Glutamatergic neuron (in vitro differentiated cells): ENCODE measurements at regions not wholly inside any gene's neighbourhood (a gene's known extent, or its start where the extent isn't known, plus 50 kb on each side); places are given as distances from the start of the nearest gene placed in this dataset.

Source experiments
- DNase-seq: peaks from one replicate; pipeline ENCODE4 v3.0.0; 2022
- H3K27ac Mint-ChIP-seq: one replicate; pipeline ENCODE4 v1.8.0; 2020; ENCODE audit warnings: mild to moderate bottlenecking, mixed read lengths, inconsistent platforms; ENCODE audit not compliant: unreplicated experiment
- H3K27me3 Mint-ChIP-seq: one replicate; pipeline ENCODE4 v1.8.0; 2020; ENCODE audit warnings: mild to moderate bottlenecking, moderate library complexity, mixed read lengths, inconsistent platforms; ENCODE audit not compliant: unreplicated experiment
- H3K36me3 Mint-ChIP-seq: one replicate; pipeline ENCODE4 v1.8.0; 2020; ENCODE audit warnings: mild to moderate bottlenecking, mixed read lengths, inconsistent platforms; ENCODE audit not compliant: unreplicated experiment
- H3K4me1 Mint-ChIP-seq: one replicate; pipeline ENCODE4 v1.8.0; 2020; ENCODE audit warnings: mild to moderate bottlenecking, low read depth, mixed read lengths, inconsistent platforms; ENCODE audit not compliant: unreplicated experiment
- H3K4me3 Mint-ChIP-seq: one replicate; pipeline ENCODE4 v1.8.0; 2020; ENCODE audit warnings: mild to moderate bottlenecking, mixed read lengths, inconsistent platforms; ENCODE audit not compliant: unreplicated experiment
- H3K9me3 Mint-ChIP-seq: one replicate; pipeline ENCODE4 v1.8.0; 2020; ENCODE audit warnings: mild to moderate bottlenecking, moderate library complexity, mixed read lengths, inconsistent platforms; ENCODE audit not compliant: unreplicated experiment
- CTCF ChIP-seq: fragments of 200-600 bp; sonication (generic); IDR thresholded peaks from one replicate; pipeline ENCODE4 v1.5.0; 2021; ENCODE audit not compliant: partially characterized antibody, unreplicated experiment

- H3K27ac Mint-ChIP-seq, result no peak overlapping the region
- no peaks in the 10 kb centered on the region for H3K9me3 Mint-ChIP-seq
- H3K4me3 Mint-ChIP-seq, result no peak overlapping the region
- peaks cover 2% of the 10 kb centered on the region for H3K4me1 Mint-ChIP-seq
- H3K36me3 Mint-ChIP-seq, result no peaks in the 10 kb centered on the region
- no peak for TF ChIP-seq CTCF
- no peak for DNase-seq
- no peaks in the 10 kb centered on the region for H3K27me3 Mint-ChIP-seq
Observed at GRCh38 chr5:145178641-145179523, 656.3 kb downstream of the PRELID2 start.

GRCh38 chr5:145176041-145176440, 659.1 kb downstream of the PRELID2 start:
- Mint-ChIP-seq H3K4me3 (no peak overlapping the region), H3K4me1 (peaks cover 2% of the 10 kb centered on the region), H3K9me3 (no peaks in the 10 kb centered on the region)

GRCh38 chr5:145166110-145166509, 669.0 kb downstream of the PRELID2 start:
- Mint-ChIP-seq H3K36me3 (no peaks in the 10 kb centered on the region), H3K4me3 (no peak overlapping the region), H3K9me3 (no peaks in the 10 kb centered on the region), H3K27ac (no peak overlapping the region), H3K27me3 (no peaks in the 10 kb centered on the region), H3K4me1 (no peaks in the 10 kb centered on the region)
- no peak for TF ChIP-seq CTCF
- DNase-seq, result no peak

More at GRCh38 chr5:145176041-145176440, 659.1 kb downstream of the PRELID2 start:
- H3K27ac Mint-ChIP-seq, result no peak overlapping the region
- no peaks in the 10 kb centered on the region for H3K36me3 Mint-ChIP-seq
- no peak for DNase-seq
- no peaks in the 10 kb centered on the region for H3K27me3 Mint-ChIP-seq
- TF ChIP-seq CTCF, result no peak

GRCh38 chr5:145163876-145164275, 671.3 kb downstream of the PRELID2 start:
- Mint-ChIP-seq H3K27ac (no peak overlapping the region), H3K27me3 (no peaks in the 10 kb centered on the region), H3K36me3 (no peaks in the 10 kb centered on the region), H3K4me1 (peaks cover under 1% of the 10 kb centered on the region), H3K4me3 (no peak overlapping the region), H3K9me3 (no peaks in the 10 kb centered on the region)
- TF ChIP-seq CTCF, result no peak
- DNase-seq, result no peak

- Mint-ChIP-seq H3K36me3 (no peaks in the 10 kb centered on the region), H3K27ac (no peak overlapping the region), H3K4me1 (peaks cover 7% of the 10 kb centered on the region), H3K4me3 (no peak overlapping the region), H3K9me3 (no peaks in the 10 kb centered on the region), H3K27me3 (no peaks in the 10 kb centered on the region)
- TF ChIP-seq CTCF, result no peak
- no peak for DNase-seq
Observed at GRCh38 chr5:145162626-145163025, 672.5 kb downstream of the PRELID2 start.
